ENCODE measurements at regions not wholly inside any gene's neighbourhood (a gene's known extent, or its start where the extent isn't known, plus 50 kb on each side); places are given as distances from the start of the nearest gene placed in this dataset.

DNA sequence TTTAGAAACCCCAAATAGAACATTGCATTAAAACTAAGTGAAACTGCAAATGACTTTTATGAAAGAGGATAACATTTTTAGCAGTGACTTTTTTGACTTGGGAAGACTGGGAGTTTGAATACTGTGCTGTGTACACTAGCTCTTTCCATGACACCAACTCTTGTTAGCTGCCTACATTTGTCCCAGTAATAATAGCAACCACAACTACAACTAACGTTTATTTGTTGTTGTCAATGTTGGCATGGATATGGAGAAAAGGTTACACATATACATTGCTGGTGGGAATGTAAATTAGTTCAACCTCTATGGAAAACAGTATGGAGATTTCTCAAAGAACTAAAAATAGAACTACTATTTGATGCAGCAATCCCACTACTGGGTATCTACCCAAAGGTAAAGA lies 329.6 kb upstream of the ADAMTS9 start:
- Mint-ChIP-seq H3K36me3 (ENCODE audit: low read depth) (peaks cover 14% of the 10 kb centered on the region), H3K27ac (peak overlapping the region in 1 of 3 experiments; percentile 65), H3K9me3 (peaks cover 4% of the 10 kb centered on the region), H3K27me3 (ENCODE audit: low read depth) (no peaks in the 10 kb centered on the region), H3K4me3 (no peak overlapping the region), H3K4me1 (peaks cover 68% of the 10 kb centered on the region)
- TF ChIP-seq, protein P1, sequence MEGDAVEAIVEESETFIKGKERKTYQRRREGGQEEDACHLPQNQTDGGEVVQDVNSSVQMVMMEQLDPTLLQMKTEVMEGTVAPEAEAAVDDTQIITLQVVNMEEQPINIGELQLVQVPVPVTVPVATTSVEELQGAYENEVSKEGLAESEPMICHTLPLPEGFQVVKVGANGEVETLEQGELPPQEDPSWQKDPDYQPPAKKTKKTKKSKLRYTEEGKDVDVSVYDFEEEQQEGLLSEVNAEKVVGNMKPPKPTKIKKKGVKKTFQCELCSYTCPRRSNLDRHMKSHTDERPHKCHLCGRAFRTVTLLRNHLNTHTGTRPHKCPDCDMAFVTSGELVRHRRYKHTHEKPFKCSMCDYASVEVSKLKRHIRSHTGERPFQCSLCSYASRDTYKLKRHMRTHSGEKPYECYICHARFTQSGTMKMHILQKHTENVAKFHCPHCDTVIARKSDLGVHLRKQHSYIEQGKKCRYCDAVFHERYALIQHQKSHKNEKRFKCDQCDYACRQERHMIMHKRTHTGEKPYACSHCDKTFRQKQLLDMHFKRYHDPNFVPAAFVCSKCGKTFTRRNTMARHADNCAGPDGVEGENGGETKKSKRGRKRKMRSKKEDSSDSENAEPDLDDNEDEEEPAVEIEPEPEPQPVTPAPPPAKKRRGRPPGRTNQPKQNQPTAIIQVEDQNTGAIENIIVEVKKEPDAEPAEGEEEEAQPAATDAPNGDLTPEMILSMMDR (IDR thresholded peaks at IDR 0.05; ENCODE audit: unreplicated experiment in 3 of 3) = no peak

DNA sequence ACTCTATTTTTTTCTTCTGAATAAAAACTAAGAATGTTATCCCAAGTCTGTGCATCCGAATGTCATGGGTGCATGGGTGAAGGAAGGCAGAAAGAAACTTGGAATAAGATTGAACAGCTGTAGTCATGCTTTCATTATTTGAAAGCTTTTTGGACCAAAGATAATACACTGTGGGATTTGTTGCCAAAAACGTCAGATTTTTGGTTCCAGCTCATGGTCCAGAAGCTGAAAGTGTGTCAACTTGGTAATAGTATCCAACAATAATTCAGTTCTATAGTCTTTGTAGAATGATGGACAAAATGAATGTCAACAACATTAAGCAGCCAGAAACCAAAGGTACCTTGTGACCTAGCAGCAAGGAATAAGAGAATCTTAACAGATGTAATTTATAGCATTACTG lies 327.9 kb upstream of the ADAMTS9 start:
- TF ChIP-seq, protein P1 (IDR thresholded peaks at IDR 0.05; ENCODE audit: unreplicated experiment in 3 of 3) = no peak
- Mint-ChIP-seq H3K36me3 (ENCODE audit: low read depth) (peaks cover 18% of the 10 kb centered on the region), H3K27ac (peak overlapping the region; percentile 42 to 65 (median 62)), H3K4me1 (peaks cover 57% of the 10 kb centered on the region), H3K27me3 (ENCODE audit: low read depth) (no peaks in the 10 kb centered on the region), H3K9me3 (peaks cover 6% of the 10 kb centered on the region), H3K4me3 (no peak overlapping the region)

DNA sequence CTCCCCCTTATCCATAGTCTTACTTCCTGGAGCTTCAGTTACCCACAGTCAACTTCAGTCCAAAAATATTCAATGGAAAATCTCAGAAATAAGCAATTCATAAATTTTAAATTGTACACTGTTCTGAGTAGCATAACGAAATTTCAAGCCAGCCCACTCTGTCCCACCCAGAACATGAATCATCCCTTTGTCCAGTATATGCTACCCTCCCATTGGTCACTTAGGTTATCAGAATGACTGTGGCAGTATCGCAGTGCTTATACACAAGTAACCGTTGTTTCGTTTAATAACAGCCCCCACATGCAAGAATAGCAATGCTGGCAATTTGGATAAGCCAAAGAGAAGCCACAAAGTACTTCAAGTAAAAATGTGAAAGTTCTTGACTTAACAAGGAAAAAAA lies 325.3 kb upstream of the ADAMTS9 start:
- peaks cover 6% of the 10 kb centered on the region for H3K9me3 Mint-ChIP-seq
- TF ChIP-seq, protein P1 (IDR thresholded peaks at IDR 0.05; ENCODE audit: unreplicated experiment in 3 of 3) = no peak
- no peak overlapping the region for H3K4me3 Mint-ChIP-seq
- H3K4me1 Mint-ChIP-seq = peaks cover 30% of the 10 kb centered on the region
- H3K27me3 Mint-ChIP-seq (ENCODE audit: low read depth) = no peaks in the 10 kb centered on the region
- peaks cover 18% of the 10 kb centered on the region for H3K36me3 Mint-ChIP-seq (ENCODE audit: low read depth)
- no peak overlapping the region for H3K27ac Mint-ChIP-seq

DNA sequence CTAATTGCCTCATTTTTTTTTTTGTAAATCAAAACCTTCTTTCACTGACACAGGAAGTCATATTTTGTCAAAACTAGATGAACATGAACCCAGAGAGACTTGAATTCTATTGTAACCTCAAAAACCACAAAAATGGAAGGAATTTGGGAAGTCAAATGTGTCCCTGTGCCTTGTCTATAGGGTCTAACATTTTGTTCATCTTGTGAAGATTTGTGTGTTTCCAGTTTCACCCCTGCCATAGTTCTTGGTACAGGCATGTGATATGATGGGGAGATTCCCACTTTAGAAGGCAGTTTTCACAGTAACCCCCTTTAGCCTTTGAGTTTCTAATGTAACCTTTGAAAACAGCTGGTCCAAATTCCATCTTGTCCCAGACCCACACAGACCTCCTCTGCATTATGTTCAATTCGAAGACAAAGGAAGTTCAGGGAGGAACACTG lies 318.5 kb upstream of the ADAMTS9 start:
- peaks cover 18% of the 10 kb centered on the region for H3K4me1 Mint-ChIP-seq
- no peaks in the 10 kb centered on the region for H3K36me3 Mint-ChIP-seq (ENCODE audit: low read depth)
- no peak overlapping the region for H3K4me3 Mint-ChIP-seq

DNA sequence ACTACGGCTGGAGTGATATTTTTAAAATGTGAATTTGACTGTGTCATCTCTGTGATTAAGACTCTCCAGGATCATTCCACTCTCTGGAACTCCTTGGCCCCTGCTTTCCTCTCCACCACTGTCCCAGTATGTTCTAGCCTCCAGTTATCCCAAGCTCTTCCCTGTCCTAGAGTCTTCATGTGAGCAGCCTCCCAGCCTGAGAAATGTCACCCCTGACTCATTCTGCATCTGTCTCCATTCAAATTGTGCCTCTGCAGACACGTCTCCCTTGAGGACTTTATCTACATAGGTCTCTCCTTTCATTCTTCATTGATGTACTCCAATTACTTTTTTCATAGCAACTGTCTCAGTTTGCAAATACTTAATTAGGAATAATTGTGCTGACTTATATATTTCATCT lies 317.7 kb upstream of the ADAMTS9 start:
- H3K9me3 Mint-ChIP-seq = no peaks in the 10 kb centered on the region
- peak overlapping the region in 1 of 3 experiments; percentile 0 for H3K27ac Mint-ChIP-seq
- peaks cover 18% of the 10 kb centered on the region for H3K4me1 Mint-ChIP-seq
- no peak overlapping the region for H3K4me3 Mint-ChIP-seq
- TF ChIP-seq, protein P1 (IDR thresholded peaks at IDR 0.05; ENCODE audit: unreplicated experiment in 3 of 3) = no peak
- no peaks in the 10 kb centered on the region for H3K36me3 Mint-ChIP-seq (ENCODE audit: low read depth)
- no peaks in the 10 kb centered on the region for H3K27me3 Mint-ChIP-seq (ENCODE audit: low read depth)

More for the DNA sequence above, 318.5 kb upstream of the ADAMTS9 start:
- TF ChIP-seq, protein P1 (IDR thresholded peaks at IDR 0.05; ENCODE audit: unreplicated experiment in 3 of 3) = no peak
- peak overlapping the region in 1 of 3 experiments; percentile 0 for H3K27ac Mint-ChIP-seq
- no peaks in the 10 kb centered on the region for H3K9me3 Mint-ChIP-seq
- H3K27me3 Mint-ChIP-seq (ENCODE audit: low read depth) = no peaks in the 10 kb centered on the region

DNA sequence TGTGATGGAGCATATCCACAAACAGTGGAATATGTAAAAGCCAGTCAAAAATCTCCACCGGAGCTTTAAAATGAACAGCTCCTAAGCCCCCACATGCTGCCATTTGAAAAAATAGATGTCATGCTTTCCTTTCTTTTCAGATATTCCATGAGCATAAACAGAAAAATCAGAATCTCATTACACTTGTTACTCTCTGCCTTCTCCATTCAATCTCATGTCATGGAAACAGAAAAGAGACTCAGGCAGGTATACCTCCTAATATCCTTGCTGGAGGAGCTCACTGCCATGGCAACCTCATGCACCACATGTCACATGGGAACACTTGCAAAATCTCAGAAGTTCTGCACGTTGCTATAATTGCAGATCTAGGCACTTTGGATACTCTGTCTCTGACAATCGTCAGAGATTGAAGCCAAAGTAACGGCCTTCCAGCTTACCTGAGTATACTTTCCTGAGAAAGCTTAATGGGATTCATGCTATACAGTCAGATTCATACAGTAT lies 317.0 kb upstream of the ADAMTS9 start:
- no peak overlapping the region for H3K4me3 Mint-ChIP-seq
- H3K27ac Mint-ChIP-seq = no peak overlapping the region
- H3K36me3 Mint-ChIP-seq (ENCODE audit: low read depth) = no peaks in the 10 kb centered on the region
- TF ChIP-seq, protein P1 (IDR thresholded peaks at IDR 0.05; ENCODE audit: unreplicated experiment in 3 of 3) = no peak
- H3K9me3 Mint-ChIP-seq = no peaks in the 10 kb centered on the region
- no peaks in the 10 kb centered on the region for H3K27me3 Mint-ChIP-seq (ENCODE audit: low read depth)
- peaks cover 18% of the 10 kb centered on the region for H3K4me1 Mint-ChIP-seq

Measured in nephron (organoid).